ENCODE measurements at regions not wholly inside any gene's neighbourhood (a gene's known extent, or its start where the extent isn't known, plus 50 kb on each side); places are given as distances from the start of the nearest gene placed in this dataset.
A peak's percentile ranks its signal among the peaks of the same experiment; 100 is the strongest.

DNA sequence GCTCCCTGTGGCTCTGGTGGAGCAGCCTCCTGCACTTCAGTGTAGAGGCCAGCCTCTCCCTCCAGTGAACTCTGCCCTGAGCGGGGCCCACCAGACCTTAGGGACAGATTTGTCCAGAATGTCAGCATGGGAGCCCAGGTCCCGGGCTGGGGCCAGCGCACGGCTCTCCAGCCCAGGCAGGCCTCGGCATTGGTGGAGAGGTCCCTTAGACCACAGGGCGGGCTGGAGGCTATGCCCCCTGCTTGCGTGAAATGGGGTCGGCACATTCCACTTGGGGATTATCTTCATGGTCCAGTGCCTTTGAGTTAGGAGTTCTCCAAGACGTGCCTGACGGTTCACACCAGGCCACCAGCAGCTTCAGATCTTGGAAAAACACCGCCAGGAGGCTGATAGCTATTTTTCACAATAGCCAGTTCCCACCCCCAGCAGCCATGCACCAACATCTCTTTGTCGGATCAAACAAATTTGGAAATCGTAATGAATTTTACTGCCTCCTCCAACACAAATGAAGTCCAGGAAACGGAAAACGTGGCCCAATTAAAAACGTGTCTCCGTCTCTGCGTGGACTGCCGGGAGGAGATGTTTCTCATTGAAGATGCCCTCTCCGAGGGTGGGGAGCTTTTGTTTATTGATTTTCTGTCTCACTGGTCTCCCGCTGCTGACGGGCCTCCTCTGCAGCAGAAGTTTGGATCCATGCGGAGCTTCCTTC lies 110.0 kb upstream of the CIBAR2 start:
- intact Hi-C loops (cut with DNase I), result no loop called here
- Histone ChIP-seq H3K9me3 (no peaks in the 10 kb centered on the region), H3K4me1 (peaks cover 16% of the 10 kb centered on the region), H3K27me3 (ENCODE audit: low read depth) (no peaks in the 10 kb centered on the region), H3K36me3 (no peaks in the 10 kb centered on the region), H3K4me3 (no peak overlapping the region), H3K27ac (no peak overlapping the region)
- ATAC-seq (no peak), DNase-seq (no peak)
- TF ChIP-seq, protein P1, sequence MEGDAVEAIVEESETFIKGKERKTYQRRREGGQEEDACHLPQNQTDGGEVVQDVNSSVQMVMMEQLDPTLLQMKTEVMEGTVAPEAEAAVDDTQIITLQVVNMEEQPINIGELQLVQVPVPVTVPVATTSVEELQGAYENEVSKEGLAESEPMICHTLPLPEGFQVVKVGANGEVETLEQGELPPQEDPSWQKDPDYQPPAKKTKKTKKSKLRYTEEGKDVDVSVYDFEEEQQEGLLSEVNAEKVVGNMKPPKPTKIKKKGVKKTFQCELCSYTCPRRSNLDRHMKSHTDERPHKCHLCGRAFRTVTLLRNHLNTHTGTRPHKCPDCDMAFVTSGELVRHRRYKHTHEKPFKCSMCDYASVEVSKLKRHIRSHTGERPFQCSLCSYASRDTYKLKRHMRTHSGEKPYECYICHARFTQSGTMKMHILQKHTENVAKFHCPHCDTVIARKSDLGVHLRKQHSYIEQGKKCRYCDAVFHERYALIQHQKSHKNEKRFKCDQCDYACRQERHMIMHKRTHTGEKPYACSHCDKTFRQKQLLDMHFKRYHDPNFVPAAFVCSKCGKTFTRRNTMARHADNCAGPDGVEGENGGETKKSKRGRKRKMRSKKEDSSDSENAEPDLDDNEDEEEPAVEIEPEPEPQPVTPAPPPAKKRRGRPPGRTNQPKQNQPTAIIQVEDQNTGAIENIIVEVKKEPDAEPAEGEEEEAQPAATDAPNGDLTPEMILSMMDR (IDR thresholded peaks at IDR 0.05), result no peak

DNA sequence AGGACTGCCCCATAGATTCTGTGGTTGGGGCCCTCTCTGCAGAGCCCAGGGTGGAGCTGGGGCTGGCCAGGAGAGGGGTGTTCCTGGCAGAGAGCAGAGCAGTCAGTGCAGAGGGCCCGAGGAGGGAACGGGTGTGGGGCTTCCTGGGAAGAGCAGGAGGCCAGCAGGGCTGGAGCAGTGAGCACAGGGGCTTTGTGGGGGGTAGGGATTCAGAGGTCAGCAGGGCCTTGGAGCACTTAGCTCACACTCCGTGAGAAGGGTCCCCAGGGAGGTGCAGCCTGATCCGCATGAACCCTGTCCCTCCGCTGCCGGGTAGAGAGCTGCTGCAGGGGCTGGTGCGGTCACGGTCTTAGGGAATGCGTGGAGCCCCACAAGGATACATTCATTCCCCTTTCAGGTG lies 113.0 kb upstream of the CIBAR2 start:
- Histone ChIP-seq H3K27ac (no peak overlapping the region), H3K27me3 (ENCODE audit: low read depth) (no peaks in the 10 kb centered on the region), H3K4me1 (peaks cover 4% of the 10 kb centered on the region), H3K36me3 (no peaks in the 10 kb centered on the region), H3K9me3 (no peaks in the 10 kb centered on the region), H3K4me3 (no peak overlapping the region)
- intact Hi-C loops (cut with DNase I), result no loop called here
- no peak for ATAC-seq
- DNase-seq, result no peak
- TF ChIP-seq, protein P1 (IDR thresholded peaks at IDR 0.05), result no peak

DNA sequence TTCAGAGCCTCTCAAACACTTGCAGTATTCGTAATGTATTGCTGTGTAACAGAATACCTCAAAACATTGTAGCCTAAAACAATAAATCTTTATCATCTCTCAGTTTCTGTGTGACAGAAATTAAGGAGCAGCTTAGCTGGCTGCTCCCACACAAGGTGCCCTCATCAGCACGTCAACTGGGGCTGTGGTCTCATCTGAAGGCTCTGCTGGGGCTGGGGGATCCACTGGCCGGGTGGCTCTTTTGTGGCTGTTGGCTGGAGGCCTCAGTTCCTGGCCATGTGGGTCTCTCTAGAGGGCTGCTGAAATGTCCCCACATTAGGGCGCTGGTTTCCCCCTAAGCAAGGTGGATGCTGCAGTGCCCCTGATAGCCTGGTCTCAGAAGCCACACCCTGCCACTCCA lies 113.4 kb upstream of the CIBAR2 start:
- no peaks in the 10 kb centered on the region for H3K27me3 ChIP-seq (ENCODE audit: low read depth)
- TF ChIP-seq, protein P1 (IDR thresholded peaks at IDR 0.05), result no peak
- DNase-seq (no peak), ATAC-seq (no peak)
- no peaks in the 10 kb centered on the region for H3K4me1 ChIP-seq
- H3K9me3 ChIP-seq, result no peaks in the 10 kb centered on the region
- H3K27ac ChIP-seq, result no peak overlapping the region
- no peak overlapping the region for H3K4me3 ChIP-seq
- intact Hi-C loops (cut with DNase I), result no loop called here
- H3K36me3 ChIP-seq, result no peaks in the 10 kb centered on the region

DNA sequence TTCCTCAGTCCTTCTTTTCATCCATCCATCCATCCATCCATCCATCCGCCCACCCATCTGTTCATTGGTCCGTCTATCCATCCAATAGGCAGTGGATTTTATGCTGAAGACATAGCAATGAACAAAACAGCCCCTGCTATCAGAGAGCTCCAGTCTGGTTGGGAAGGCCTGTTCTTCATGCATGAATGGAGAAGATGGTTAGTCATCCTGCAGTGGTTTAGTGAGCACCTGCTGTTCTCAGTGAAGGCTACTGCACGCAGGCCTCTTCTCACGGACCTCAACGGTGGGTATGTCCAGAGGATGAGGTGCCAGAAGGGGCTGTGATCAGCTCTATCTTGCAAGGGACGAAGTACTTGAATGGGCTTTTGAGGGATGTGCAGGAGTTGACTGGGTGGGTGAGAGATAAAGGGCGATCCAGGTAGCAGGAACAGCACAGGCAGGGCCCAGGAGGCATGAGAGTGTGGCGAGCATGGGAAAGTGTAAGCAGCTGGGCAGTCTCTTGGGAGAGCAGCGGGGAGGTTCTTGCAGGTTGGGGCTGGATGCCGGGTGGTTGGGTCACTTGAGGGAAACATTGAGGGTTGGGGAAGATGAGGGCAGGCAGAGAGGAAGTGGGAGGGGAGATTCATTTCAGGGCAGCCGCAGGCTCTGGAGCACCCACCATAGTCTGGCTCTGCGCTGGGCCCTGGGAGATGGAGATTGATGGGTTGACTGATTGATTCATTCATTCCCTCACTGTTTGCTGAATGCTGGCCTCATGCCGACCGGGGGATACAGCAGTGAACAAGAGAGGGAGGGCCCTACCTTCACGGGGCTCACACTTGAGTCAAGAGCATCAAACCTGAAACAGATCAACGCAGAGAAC lies 115.0 kb upstream of the CIBAR2 start:
- Histone ChIP-seq H3K4me1 (peaks cover 6% of the 10 kb centered on the region), H3K36me3 (no peaks in the 10 kb centered on the region), H3K4me3 (no peak overlapping the region), H3K9me3 (no peaks in the 10 kb centered on the region), H3K27me3 (ENCODE audit: low read depth) (no peaks in the 10 kb centered on the region), H3K27ac (no peak overlapping the region)
- intact Hi-C loops (cut with DNase I), result no loop called here
- no peak for ATAC-seq
- TF ChIP-seq, protein P1 (IDR thresholded peaks at IDR 0.05), result no peak
- no peak for DNase-seq

DNA sequence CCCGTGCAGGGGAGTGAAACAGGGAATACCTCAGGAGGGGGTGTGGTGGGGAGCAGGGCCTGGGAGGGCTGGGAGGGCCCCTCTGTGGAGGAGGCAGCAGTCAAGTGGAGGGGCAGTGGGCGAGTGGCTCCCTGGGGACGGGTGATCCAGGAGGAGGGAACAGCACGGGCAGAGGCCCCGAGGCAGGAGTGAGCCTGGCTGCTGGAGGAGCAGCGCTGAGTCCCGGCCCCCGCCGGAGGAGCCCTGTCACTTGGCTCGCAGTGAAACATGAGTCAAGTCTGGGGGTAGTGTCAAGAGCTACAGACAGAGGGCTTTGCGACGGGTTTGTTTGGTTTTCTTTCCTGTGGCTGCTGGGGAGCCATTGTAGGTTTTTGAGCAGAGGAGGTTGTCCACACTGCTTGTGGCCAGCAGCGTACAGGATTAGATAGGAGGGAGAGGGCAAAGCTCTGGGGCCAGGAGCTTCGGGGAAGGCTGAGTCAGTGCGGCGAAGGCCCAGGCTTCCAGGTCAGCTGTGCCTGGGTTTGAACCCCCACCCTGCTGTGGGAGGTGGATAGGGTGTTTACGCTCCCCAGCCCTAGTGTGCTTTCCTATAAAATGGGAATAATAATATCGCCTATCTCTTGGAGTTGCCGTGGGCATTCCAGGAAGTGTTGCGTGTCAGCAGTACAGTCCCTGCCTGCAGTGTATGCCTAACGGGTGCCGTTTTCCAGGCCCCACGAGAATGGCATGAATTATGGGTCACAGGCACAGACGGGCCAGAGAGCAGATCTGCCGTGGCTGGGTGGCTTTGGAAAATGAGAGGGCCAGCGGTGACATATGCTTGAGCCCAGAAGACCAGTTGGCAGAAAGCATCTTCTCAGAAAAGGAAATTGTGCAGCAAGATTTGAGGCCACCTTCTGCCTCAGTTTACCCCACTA lies 115.9 kb upstream of the CIBAR2 start:
- Histone ChIP-seq H3K27me3 (ENCODE audit: low read depth) (no peaks in the 10 kb centered on the region), H3K4me3 (no peak overlapping the region), H3K9me3 (no peaks in the 10 kb centered on the region), H3K4me1 (peaks cover 11% of the 10 kb centered on the region), H3K36me3 (no peaks in the 10 kb centered on the region), H3K27ac (no peak overlapping the region)
- no peak for DNase-seq
- ATAC-seq, result peak in 1 of 2 donors; percentile 19
- TF ChIP-seq, protein P1 (IDR thresholded peaks at IDR 0.05), result no peak
- intact Hi-C loops (cut with DNase I), result no loop called here

Data from lower lobe of right lung (tissue), 2 donors.